Testis (tissue), 2 donors: ENCODE measurements at regions not wholly inside any gene's neighbourhood (a gene's known extent, or its start where the extent isn't known, plus 50 kb on each side); places are given as distances from the start of the nearest gene placed in this dataset.

ENCODE experiments used
- POLR2A ChIP-seq: fragments of 450-650 bp; IDR thresholded peaks from one replicate; pipeline ENCODE4 v1.6.1; 2017; ENCODE audit warnings: antibody characterized with exemption, mild to moderate bottlenecking, moderate library complexity
- TF ChIP-seq, protein P1 (sequence below), 3 experiments: fragments of 450-650 bp in 2 of 3; fragments of 200-600 bp in 1 of 3; sonication (generic) in 1 of 3; IDR thresholded peaks; one replicate each; pipeline ENCODE4 v1.5.1; 2016 to 2019; ENCODE audit warnings: antibody characterized with exemption in 3 of 3, mild to moderate bottlenecking in 2 of 3, moderate library complexity in 1 of 3

DNA sequence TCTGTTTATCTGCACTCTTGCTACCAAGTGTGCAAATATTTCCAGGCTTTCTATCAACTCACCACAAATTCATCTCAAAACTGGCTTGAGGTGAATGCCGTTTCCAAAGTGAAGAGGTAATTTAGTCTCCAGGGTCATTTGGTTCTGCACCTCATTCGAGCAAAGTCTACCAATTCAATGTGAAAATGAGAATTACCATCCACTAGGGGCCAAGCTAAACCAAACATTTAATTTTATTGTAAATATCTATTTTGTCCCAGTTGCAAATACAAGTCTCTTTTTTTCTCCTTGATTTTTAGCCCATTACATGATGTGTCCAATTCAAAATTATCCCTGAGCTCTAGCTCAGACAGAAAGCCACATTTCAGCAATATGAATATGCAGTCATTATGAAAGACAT is 152.3 kb upstream of the PTBP2 start:
- TF ChIP-seq, protein P1, sequence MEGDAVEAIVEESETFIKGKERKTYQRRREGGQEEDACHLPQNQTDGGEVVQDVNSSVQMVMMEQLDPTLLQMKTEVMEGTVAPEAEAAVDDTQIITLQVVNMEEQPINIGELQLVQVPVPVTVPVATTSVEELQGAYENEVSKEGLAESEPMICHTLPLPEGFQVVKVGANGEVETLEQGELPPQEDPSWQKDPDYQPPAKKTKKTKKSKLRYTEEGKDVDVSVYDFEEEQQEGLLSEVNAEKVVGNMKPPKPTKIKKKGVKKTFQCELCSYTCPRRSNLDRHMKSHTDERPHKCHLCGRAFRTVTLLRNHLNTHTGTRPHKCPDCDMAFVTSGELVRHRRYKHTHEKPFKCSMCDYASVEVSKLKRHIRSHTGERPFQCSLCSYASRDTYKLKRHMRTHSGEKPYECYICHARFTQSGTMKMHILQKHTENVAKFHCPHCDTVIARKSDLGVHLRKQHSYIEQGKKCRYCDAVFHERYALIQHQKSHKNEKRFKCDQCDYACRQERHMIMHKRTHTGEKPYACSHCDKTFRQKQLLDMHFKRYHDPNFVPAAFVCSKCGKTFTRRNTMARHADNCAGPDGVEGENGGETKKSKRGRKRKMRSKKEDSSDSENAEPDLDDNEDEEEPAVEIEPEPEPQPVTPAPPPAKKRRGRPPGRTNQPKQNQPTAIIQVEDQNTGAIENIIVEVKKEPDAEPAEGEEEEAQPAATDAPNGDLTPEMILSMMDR (IDR thresholded peaks at IDR 0.05) = no peak
- no peak for TF ChIP-seq POLR2A
